GM20000 (cell line): ENCODE measurements at regions not wholly inside any gene's neighbourhood (a gene's known extent, or its start where the extent isn't known, plus 50 kb on each side); places are given as distances from the start of the nearest gene placed in this dataset.
"Not testable (repeated sequence)": the region's sequence is repeated elsewhere in the genome, so short reads cannot be mapped to it uniquely, and the experiment has no call there.

ENCODE experiments used
- DNase-seq: peaks from one replicate; pipeline ENCODE4 v3.0.0; 2012; ENCODE audit warnings: low spot score
- TF ChIP-seq, protein P1 (sequence below): IDR thresholded peaks from 2 replicates; pipeline ENCODE4 v1.5.1; 2012; ENCODE audit warnings: mild to moderate bottlenecking, control low read depth; ENCODE audit errors: extremely low read depth, missing control alignments

DNA sequence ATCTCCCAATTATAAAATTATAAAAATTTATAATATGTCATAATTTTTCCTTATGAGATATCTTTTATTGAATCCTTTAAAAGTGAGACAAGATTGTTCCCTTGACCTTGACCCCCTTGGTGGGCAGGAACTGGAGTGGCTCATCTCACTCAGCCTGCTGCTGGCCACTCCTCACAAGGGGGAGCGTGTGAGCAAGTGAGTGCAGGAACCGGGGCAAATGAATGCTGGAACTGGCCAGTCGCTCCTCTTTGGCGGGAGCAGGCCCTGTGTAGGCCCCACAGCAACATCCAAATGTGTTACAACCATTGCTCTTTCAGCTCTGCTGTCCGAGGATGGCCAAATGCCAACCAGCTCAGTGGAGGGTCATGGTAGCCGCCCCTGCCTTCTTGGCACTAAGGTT, 178.8 kb downstream of the ETNK1 start:
- no peak for DNase-seq

DNA sequence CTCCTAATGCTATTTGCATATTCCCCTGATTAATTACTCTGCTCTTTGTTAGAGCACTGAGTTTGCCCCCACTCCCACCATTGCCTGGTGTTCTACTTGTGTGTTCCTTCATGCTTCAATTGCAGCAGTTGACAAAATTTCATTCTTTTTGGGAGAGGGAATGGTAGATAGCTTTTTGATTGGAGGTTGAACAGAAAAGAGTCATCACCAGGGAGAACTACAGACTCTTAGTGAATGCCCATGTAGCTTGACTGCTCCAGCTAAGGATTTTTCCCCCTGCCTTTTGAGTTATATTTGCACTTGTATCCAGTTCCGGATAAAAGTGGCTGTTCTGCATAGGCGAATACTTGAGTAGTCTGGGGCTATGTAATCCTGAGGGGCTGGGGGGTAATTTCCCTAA, 183.9 kb downstream of the ETNK1 start:
- TF ChIP-seq, protein P1, sequence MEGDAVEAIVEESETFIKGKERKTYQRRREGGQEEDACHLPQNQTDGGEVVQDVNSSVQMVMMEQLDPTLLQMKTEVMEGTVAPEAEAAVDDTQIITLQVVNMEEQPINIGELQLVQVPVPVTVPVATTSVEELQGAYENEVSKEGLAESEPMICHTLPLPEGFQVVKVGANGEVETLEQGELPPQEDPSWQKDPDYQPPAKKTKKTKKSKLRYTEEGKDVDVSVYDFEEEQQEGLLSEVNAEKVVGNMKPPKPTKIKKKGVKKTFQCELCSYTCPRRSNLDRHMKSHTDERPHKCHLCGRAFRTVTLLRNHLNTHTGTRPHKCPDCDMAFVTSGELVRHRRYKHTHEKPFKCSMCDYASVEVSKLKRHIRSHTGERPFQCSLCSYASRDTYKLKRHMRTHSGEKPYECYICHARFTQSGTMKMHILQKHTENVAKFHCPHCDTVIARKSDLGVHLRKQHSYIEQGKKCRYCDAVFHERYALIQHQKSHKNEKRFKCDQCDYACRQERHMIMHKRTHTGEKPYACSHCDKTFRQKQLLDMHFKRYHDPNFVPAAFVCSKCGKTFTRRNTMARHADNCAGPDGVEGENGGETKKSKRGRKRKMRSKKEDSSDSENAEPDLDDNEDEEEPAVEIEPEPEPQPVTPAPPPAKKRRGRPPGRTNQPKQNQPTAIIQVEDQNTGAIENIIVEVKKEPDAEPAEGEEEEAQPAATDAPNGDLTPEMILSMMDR: no peak
- DNase-seq: no peak

More for the DNA sequence above, 178.8 kb downstream of the ETNK1 start:
- TF ChIP-seq, protein P1: no peak

DNA sequence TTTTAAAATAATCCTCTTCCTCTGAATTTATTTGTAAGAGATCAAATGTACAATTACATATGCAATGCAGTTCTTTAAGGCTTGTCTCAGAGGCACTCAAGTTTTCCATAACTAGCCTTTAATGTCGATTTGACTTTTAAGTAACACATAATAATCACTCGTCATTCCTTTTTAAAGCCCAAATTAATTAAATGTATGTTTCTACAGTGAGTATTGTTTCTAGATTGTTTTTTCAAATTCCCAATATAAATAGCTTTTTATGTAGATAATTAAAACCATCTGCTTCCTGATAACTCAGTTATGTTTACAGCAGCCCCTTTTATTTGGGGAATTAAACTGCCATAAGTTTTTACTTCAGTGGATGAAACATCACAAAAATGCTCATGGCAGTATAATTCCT, 185.1 kb downstream of the ETNK1 start:
- TF ChIP-seq, protein P1: no peak
- DNase-seq: no peak

GRCh38 chr12:22812531-22812930, 187.6 kb downstream of the ETNK1 start:
- TF ChIP-seq, protein P1: no peak

DNA sequence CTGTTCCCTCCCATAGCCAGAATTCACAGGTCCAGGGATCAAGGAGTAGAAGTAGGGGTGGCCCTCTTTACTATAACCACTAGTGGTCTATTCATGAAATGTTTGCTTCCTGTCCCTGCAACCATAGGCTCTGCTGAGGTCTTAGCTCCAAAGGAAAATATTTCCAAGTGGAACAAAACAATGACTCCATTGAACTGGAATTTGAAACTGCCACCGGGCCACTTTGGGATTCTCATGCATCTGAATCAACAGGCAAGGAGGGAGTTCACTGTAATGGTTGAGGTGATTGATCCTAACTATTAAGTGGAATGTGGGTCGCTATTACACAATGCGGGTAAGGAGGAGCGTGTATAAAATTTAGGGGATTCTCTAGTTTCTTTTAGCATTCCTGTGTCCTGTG, 197.0 kb downstream of the ETNK1 start:
- TF ChIP-seq, protein P1: no peak
- DNase-seq: no peak

More at GRCh38 chr12:22812531-22812930, 187.6 kb downstream of the ETNK1 start:
- no peak for DNase-seq

DNA sequence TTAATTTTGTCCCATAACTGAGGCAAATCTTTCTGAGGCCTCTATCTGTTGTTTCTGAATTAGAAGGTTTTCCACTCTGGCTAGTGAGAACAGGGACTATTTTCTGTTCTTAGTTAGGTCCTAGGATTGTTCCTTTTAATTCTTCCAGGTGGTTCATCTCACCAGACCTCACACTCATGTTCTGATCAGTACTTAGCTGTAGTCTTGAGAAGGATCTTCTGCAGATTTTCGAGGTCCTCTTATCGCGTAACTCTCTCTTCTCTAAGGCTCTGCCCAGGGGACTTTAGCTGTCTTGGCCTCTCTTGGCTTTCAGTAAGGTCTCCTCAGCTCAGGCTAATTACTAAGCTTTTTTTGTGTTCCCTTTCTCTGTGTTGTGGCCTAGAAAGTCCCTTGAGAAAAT, 201.1 kb downstream of the ETNK1 start:
- TF ChIP-seq, protein P1: no peak
- DNase-seq: no peak

- DNase-seq: not testable (repeated sequence)
Observed at GRCh38 chr12:22826446-22826981, 201.5 kb downstream of the ETNK1 start.

DNA sequence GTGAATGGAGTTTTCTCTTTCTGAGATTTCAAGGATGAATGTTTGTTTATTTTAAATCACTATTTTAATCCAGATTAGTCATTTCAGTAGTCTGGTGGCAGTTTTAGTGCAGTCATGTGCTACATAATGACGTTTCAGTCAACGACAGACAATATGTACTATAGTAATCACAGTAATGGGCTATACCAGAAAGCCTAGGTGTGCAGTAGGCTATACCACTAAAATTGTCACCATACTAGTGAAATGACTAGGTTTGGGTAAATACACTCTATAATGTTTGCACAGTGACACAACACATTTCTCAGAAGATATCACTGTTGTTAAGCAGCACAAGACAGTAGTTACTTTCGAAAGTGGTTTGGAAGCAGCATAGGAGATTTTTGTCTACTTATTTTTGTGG, 203.1 kb downstream of the ETNK1 start:
- TF ChIP-seq, protein P1: no peak
- no peak for DNase-seq
